ENCODE measurements at regions not wholly inside any gene's neighbourhood (a gene's known extent, or its start where the extent isn't known, plus 50 kb on each side); places are given as distances from the start of the nearest gene placed in this dataset.

GRCh38 chr15:62833646-62834045, 208.9 kb upstream of the TPM1 start:
- TF ChIP-seq CTCF (IDR thresholded peaks at IDR 0.05; ENCODE audit: insufficient read depth, low read depth, low read length) = no peak
- TF ChIP-seq EZH2 (IDR thresholded peaks at IDR 0.05; ENCODE audit: insufficient read depth, low read length) = no peak
